ENCODE measurements at regions not wholly inside any gene's neighbourhood (a gene's known extent, or its start where the extent isn't known, plus 50 kb on each side); places are given as distances from the start of the nearest gene placed in this dataset.

- no peak for TF ChIP-seq CTCF (IDR thresholded peaks at IDR 0.05 in 4 of 5, conservative IDR thresholded peaks at IDR 0.05 in 1 of 5)
- TF ChIP-seq POLR2A (IDR thresholded peaks at IDR 0.05), result no peak
Measured at GRCh38 chr7:155992974-155993373, 180.7 kb upstream of the SHH start.

Measured in gastrocnemius medialis (tissue), 4 donors.